ENCODE measurements at regions not wholly inside any gene's neighbourhood (a gene's known extent, or its start where the extent isn't known, plus 50 kb on each side); places are given as distances from the start of the nearest gene placed in this dataset.
A peak's percentile ranks its signal among the peaks of the same experiment; 100 is the strongest.

DNA sequence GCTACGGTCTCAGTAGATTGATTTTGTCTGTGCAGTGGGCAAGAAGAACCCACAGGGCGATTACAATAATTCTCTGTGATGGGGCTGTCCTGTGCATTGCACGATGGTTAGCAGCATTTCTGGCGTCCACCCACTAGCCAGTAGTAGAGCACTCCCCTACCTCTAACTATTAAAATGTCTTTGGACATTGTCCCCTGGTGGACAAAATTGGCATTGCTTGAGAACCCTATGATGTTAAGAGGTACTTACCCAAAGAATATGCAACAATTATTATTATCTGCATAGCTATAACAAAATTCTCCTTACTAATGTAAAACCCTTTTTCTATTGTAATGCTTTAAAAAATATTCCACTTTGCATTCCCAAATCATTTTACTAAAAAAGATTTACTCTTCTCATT lies 109.5 kb upstream of the VCX3A start:
- H3K4me3 ChIP-seq (ENCODE audit: low read depth in 2 of 2, low read length in 1 of 2), result no peak overlapping the region
- H3K36me3 ChIP-seq (replicated peaks in 1 of 2; ENCODE audit: control insufficient read depth in 1 of 2, insufficient read depth in 2 of 2, low read length in 1 of 2), result no peaks in the 10 kb centered on the region
- POLR2A ChIA-PET, result no interaction called here
- no peak overlapping the region for H3K27ac ChIP-seq (ENCODE audit: low read depth in 2 of 2, low read length in 1 of 2)
- 11% methylated on average over 3 of the region's 4 CpGs for WGBS (ENCODE audit: low lambda C conversion rate)
- no peaks in the 10 kb centered on the region for H3F3A ChIP-seq (replicated peaks; ENCODE audit: insufficient read depth)
- H3K27me3 ChIP-seq (ENCODE audit: insufficient read depth), result no peaks in the 10 kb centered on the region
- CTCF ChIA-PET, result no interaction called here
- H3K9me3 ChIP-seq, result no peaks in the 10 kb centered on the region
- H4K20me1 ChIP-seq (ENCODE audit: insufficient read depth), result no peaks in the 10 kb centered on the region
- no peaks in the 10 kb centered on the region for H3K9me2 ChIP-seq
- peak; percentile 1 for DNase-seq
- TF ChIP-seq, protein P1, sequence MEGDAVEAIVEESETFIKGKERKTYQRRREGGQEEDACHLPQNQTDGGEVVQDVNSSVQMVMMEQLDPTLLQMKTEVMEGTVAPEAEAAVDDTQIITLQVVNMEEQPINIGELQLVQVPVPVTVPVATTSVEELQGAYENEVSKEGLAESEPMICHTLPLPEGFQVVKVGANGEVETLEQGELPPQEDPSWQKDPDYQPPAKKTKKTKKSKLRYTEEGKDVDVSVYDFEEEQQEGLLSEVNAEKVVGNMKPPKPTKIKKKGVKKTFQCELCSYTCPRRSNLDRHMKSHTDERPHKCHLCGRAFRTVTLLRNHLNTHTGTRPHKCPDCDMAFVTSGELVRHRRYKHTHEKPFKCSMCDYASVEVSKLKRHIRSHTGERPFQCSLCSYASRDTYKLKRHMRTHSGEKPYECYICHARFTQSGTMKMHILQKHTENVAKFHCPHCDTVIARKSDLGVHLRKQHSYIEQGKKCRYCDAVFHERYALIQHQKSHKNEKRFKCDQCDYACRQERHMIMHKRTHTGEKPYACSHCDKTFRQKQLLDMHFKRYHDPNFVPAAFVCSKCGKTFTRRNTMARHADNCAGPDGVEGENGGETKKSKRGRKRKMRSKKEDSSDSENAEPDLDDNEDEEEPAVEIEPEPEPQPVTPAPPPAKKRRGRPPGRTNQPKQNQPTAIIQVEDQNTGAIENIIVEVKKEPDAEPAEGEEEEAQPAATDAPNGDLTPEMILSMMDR (IDR thresholded peaks at IDR 0.05), result peak; percentile 36; the same call in 1 of the 2 replicates
- TF ChIP-seq TEAD4 (IDR thresholded peaks at IDR 0.05; ENCODE audit: borderline replicate concordance, insufficient read depth) (no peak), NFIC (IDR thresholded peaks at IDR 0.05; ENCODE audit: borderline replicate concordance) (no peak)
- H3K4me2 ChIP-seq, result no peak overlapping the region
- no peak overlapping the region for H2AFZ ChIP-seq (ENCODE audit: low read depth)
- no peaks in the 10 kb centered on the region for H3K4me1 ChIP-seq (ENCODE audit: control insufficient read depth in 1 of 2, insufficient read depth in 2 of 2, low read depth in 1 of 2, low read length in 1 of 2)
- no peaks in the 10 kb centered on the region for H3K79me2 ChIP-seq (ENCODE audit: insufficient read depth)
- no peak overlapping the region for H3K9ac ChIP-seq

DNA sequence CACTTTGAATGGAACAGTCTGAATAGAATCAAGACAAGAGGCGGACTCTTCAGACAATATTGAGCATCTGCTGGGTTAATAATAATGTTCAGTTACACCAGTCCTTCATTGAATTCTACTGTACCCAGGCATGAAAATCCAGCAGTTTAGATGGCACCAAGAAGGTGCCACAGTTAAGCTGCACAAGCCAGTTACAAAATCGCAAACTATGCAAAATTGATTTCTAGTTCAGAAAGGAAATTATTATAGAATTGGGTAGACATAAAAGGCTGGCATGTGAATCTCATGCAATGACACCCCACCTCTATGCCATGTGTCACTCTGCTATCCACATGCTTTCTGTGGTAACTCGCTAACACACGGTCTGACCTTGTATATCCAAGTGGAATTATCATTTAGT lies 105.8 kb upstream of the VCX3A start:
- no peak overlapping the region for H3K9ac ChIP-seq
- WGBS (ENCODE audit: low lambda C conversion rate), result 25% methylated on average over 4 of the region's 4 CpGs
- no peak for DNase-seq
- no peaks in the 10 kb centered on the region for H3K4me1 ChIP-seq (ENCODE audit: control insufficient read depth in 1 of 2, insufficient read depth in 2 of 2, low read depth in 1 of 2, low read length in 1 of 2)
- H3F3A ChIP-seq (replicated peaks; ENCODE audit: insufficient read depth), result no peaks in the 10 kb centered on the region
- H3K9me2 ChIP-seq, result no peaks in the 10 kb centered on the region
- H2AFZ ChIP-seq (ENCODE audit: low read depth), result no peak overlapping the region
- H3K79me2 ChIP-seq (ENCODE audit: insufficient read depth), result no peaks in the 10 kb centered on the region
- H4K20me1 ChIP-seq (ENCODE audit: insufficient read depth), result no peaks in the 10 kb centered on the region
- H3K27me3 ChIP-seq (ENCODE audit: insufficient read depth), result no peaks in the 10 kb centered on the region
- POLR2A ChIA-PET, result no interaction called here
- TF ChIP-seq RFX5 (IDR thresholded peaks at IDR 0.05; ENCODE audit: low read length) (no peak), GABPA (IDR thresholded peaks at IDR 0.05; ENCODE audit: low read depth) (no peak), RAD21 (IDR thresholded peaks at IDR 0.05; ENCODE audit: low read length) (no peak), SMC3 (IDR thresholded peaks at IDR 0.05; ENCODE audit: low read depth, low read length) (no peak), RCOR1 (IDR thresholded peaks at IDR 0.05; ENCODE audit: low read length) (no peak), TCF12 (IDR thresholded peaks at IDR 0.05) (no peak), EP300 (IDR thresholded peaks at IDR 0.05; ENCODE audit: borderline replicate concordance in 1 of 2, low read depth in 1 of 2, low read length in 1 of 2) (no peak), TAF1 (IDR thresholded peaks at IDR 0.05; ENCODE audit: borderline replicate concordance, low read depth, low read length) (no peak), POLR2AphosphoS5 (IDR thresholded peaks at IDR 0.05; ENCODE audit: low read depth, low read length) (no peak)
- TF ChIP-seq, protein P2, sequence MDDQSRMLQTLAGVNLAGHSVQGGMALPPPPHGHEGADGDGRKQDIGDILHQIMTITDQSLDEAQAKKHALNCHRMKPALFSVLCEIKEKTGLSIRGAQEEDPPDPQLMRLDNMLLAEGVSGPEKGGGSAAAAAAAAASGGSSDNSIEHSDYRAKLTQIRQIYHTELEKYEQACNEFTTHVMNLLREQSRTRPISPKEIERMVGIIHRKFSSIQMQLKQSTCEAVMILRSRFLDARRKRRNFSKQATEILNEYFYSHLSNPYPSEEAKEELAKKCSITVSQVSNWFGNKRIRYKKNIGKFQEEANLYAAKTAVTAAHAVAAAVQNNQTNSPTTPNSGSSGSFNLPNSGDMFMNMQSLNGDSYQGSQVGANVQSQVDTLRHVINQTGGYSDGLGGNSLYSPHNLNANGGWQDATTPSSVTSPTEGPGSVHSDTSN (IDR thresholded peaks at IDR 0.05), result no peak
- TF ChIP-seq, protein P3, sequence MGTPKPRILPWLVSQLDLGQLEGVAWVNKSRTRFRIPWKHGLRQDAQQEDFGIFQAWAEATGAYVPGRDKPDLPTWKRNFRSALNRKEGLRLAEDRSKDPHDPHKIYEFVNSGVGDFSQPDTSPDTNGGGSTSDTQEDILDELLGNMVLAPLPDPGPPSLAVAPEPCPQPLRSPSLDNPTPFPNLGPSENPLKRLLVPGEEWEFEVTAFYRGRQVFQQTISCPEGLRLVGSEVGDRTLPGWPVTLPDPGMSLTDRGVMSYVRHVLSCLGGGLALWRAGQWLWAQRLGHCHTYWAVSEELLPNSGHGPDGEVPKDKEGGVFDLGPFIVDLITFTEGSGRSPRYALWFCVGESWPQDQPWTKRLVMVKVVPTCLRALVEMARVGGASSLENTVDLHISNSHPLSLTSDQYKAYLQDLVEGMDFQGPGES (IDR thresholded peaks at IDR 0.05; ENCODE audit: low read depth, low read length), result no peak
- H3K36me3 ChIP-seq (replicated peaks in 1 of 2; ENCODE audit: control insufficient read depth in 1 of 2, insufficient read depth in 2 of 2, low read length in 1 of 2), result no peaks in the 10 kb centered on the region
- H3K9me3 ChIP-seq, result no peaks in the 10 kb centered on the region
- CTCF ChIA-PET, result no interaction called here
- no peak overlapping the region for H3K27ac ChIP-seq (ENCODE audit: low read depth in 2 of 2, low read length in 1 of 2)
- no peak overlapping the region for H3K4me2 ChIP-seq
- H3K4me3 ChIP-seq (ENCODE audit: low read depth in 2 of 2, low read length in 1 of 2), result no peak overlapping the region

Measured in SK-N-SH (cell line).